Parathyroid adenoma (tissue), 2 donors: ENCODE measurements at regions not wholly inside any gene's neighbourhood (a gene's known extent, or its start where the extent isn't known, plus 50 kb on each side); places are given as distances from the start of the nearest gene placed in this dataset.

Experiments used
- H2AFZ ChIP-seq: fragments of 300-600 bp; sonication (generic); one replicate; pipeline ENCODE4 v1.7.0; 2017; ENCODE audit warnings: antibody characterized with exemption, mild to moderate bottlenecking
- H3K27ac ChIP-seq: fragments of 300-600 bp; sonication (generic); one replicate; pipeline ENCODE4 v1.7.0; 2017
- H3K27me3 ChIP-seq: fragments of 300-600 bp; sonication (generic); one replicate; pipeline ENCODE4 v1.7.0; 2017; ENCODE audit warnings: low read length; ENCODE audit not compliant: control insufficient read depth, insufficient read depth
- H3K36me3 ChIP-seq: fragments of 300-600 bp; sonication (generic); one replicate; pipeline ENCODE4 v1.7.0; 2017; ENCODE audit warnings: low read length; ENCODE audit not compliant: control insufficient read depth, insufficient read depth
- H3K4me1 ChIP-seq: fragments of 300-600 bp; sonication (generic); one replicate; pipeline ENCODE4 v1.7.0; 2017; ENCODE audit warnings: control low read depth
- H3K4me2 ChIP-seq: fragments of 300-600 bp; sonication (generic); one replicate; pipeline ENCODE4 v1.7.0; 2017; ENCODE audit warnings: low read length
- H3K4me3 ChIP-seq: fragments of 300-600 bp; sonication (generic); one replicate; pipeline ENCODE4 v1.7.0; 2017; ENCODE audit warnings: low read depth, low read length
- H3K79me2 ChIP-seq: fragments of 300-600 bp; sonication (generic); one replicate; pipeline ENCODE4 v1.7.0; 2017; ENCODE audit warnings: control low read depth
- H3K9ac ChIP-seq: fragments of 300-600 bp; sonication (generic); one replicate; pipeline ENCODE4 v1.7.0; 2017; ENCODE audit warnings: mild to moderate bottlenecking
- H3K9me3 ChIP-seq: fragments of 300-600 bp; sonication (generic); one replicate; pipeline ENCODE4 v1.7.0; 2017; ENCODE audit warnings: low read length; ENCODE audit not compliant: control insufficient read depth
- CTCF ChIP-seq: fragments of 300-600 bp; sonication (generic); IDR thresholded peaks from one replicate; pipeline ENCODE4 v1.7.0; 2017; ENCODE audit warnings: antibody characterized with exemption, mild to moderate bottlenecking
- donor health status: primary hyperparathyroidism.

GRCh38 chr18:59760619-59761600 is 63.7 kb upstream of the CCBE1 start:
- Histone ChIP-seq H2AFZ (no peak overlapping the region), H3K9ac (no peak overlapping the region), H3K36me3 (no peaks in the 10 kb centered on the region), H3K27me3 (no peaks in the 10 kb centered on the region), H3K4me3 (no peak overlapping the region), H3K4me2 (no peak overlapping the region), H3K9me3 (no peaks in the 10 kb centered on the region), H3K4me1 (no peaks in the 10 kb centered on the region), H3K79me2 (no peaks in the 10 kb centered on the region), H3K27ac (no peak overlapping the region)
- no peak for TF ChIP-seq CTCF

GRCh38 chr18:59760212-59760611 is 63.0 kb upstream of the CCBE1 start:
- Histone ChIP-seq H3K4me2 (no peak overlapping the region), H2AFZ (no peak overlapping the region), H3K27me3 (no peaks in the 10 kb centered on the region), H3K4me1 (no peaks in the 10 kb centered on the region), H3K27ac (no peak overlapping the region), H3K36me3 (no peaks in the 10 kb centered on the region), H3K9ac (no peak overlapping the region), H3K4me3 (no peak overlapping the region), H3K9me3 (no peaks in the 10 kb centered on the region), H3K79me2 (no peaks in the 10 kb centered on the region)
- TF ChIP-seq CTCF = no peak

- H3K9me3 ChIP-seq = no peaks in the 10 kb centered on the region
- no peaks in the 10 kb centered on the region for H3K27me3 ChIP-seq
- no peak overlapping the region for H3K4me3 ChIP-seq
- TF ChIP-seq CTCF = no peak
- H3K9ac ChIP-seq = no peak overlapping the region
- no peak overlapping the region for H3K4me2 ChIP-seq
- H3K4me1 ChIP-seq = no peaks in the 10 kb centered on the region
- H3K79me2 ChIP-seq = no peaks in the 10 kb centered on the region
- H3K27ac ChIP-seq = no peak overlapping the region
- no peak overlapping the region for H2AFZ ChIP-seq
- H3K36me3 ChIP-seq = no peaks in the 10 kb centered on the region
These were observed 61.6 kb upstream of the CCBE1 start for GRCh38 chr18:59758837-59759236.

- no peak overlapping the region for H3K9ac ChIP-seq
- no peaks in the 10 kb centered on the region for H3K4me1 ChIP-seq
- H3K4me3 ChIP-seq = no peak overlapping the region
- no peaks in the 10 kb centered on the region for H3K9me3 ChIP-seq
- H3K4me2 ChIP-seq = no peak overlapping the region
- H3K27ac ChIP-seq = no peak overlapping the region
- no peak overlapping the region for H2AFZ ChIP-seq
- H3K36me3 ChIP-seq = no peaks in the 10 kb centered on the region
- H3K27me3 ChIP-seq = no peaks in the 10 kb centered on the region
- TF ChIP-seq CTCF = no peak
- H3K79me2 ChIP-seq = no peaks in the 10 kb centered on the region
These were observed 60.9 kb upstream of the CCBE1 start for GRCh38 chr18:59758106-59758505.

GRCh38 chr18:59752666-59753065 is 55.4 kb upstream of the CCBE1 start:
- no peak overlapping the region for H3K4me2 ChIP-seq
- no peaks in the 10 kb centered on the region for H3K27me3 ChIP-seq
- H3K79me2 ChIP-seq = no peaks in the 10 kb centered on the region
- H2AFZ ChIP-seq = no peak overlapping the region
- H3K4me1 ChIP-seq = no peaks in the 10 kb centered on the region
- H3K27ac ChIP-seq = no peak overlapping the region
- no peaks in the 10 kb centered on the region for H3K9me3 ChIP-seq
- H3K36me3 ChIP-seq = no peaks in the 10 kb centered on the region
- TF ChIP-seq CTCF = no peak
- H3K4me3 ChIP-seq = no peak overlapping the region
- no peak overlapping the region for H3K9ac ChIP-seq
